Osteoblast (primary cell): ENCODE measurements at regions not wholly inside any gene's neighbourhood (a gene's known extent, or its start where the extent isn't known, plus 50 kb on each side); places are given as distances from the start of the nearest gene placed in this dataset.
A peak's percentile ranks its signal among the peaks of the same experiment; 100 is the strongest.

Source experiments
- DNase-seq: peaks from one replicate; pipeline ENCODE4 v3.0.0; 2011; ENCODE audit warnings: low spot score, mixed read lengths; ENCODE audit not compliant: insufficient read length; ENCODE audit errors: missing footprints
- H2AFZ ChIP-seq: 2 replicates; pipeline ENCODE4 v1.6.0; 2011; ENCODE audit warnings: mild to moderate bottlenecking, low read length
- H3K27ac ChIP-seq: 2 replicates; pipeline ENCODE4 v1.5.1; 2011; ENCODE audit warnings: mild to moderate bottlenecking, low read depth, low read length, moderate library complexity
- H3K27me3 ChIP-seq: 2 replicates; pipeline ENCODE4 v1.6.0; 2012; ENCODE audit warnings: mild to moderate bottlenecking, control low read depth, inconsistent platforms, low read length, moderate library complexity; ENCODE audit not compliant: insufficient read depth
- H3K36me3 ChIP-seq: 2 replicates; pipeline ENCODE4 v1.5.1; 2011; ENCODE audit warnings: mild to moderate bottlenecking, low read length, control low read depth, moderate library complexity; ENCODE audit not compliant: insufficient read depth
- H3K4me1 ChIP-seq: 2 replicates; pipeline ENCODE4 v1.5.1; 2011; ENCODE audit warnings: mild to moderate bottlenecking, low read length, control low read depth, moderate library complexity; ENCODE audit not compliant: insufficient read depth
- H3K4me2 ChIP-seq: 2 replicates; pipeline ENCODE4 v1.6.0; 2011; ENCODE audit warnings: mild to moderate bottlenecking, low read length; ENCODE audit not compliant: insufficient read depth
- H3K4me3 ChIP-seq: fragments of 200-600 bp; sonication (generic); 3 replicates; pipeline ENCODE4 v1.5.1; 2012; ENCODE audit warnings: mild to moderate bottlenecking, low read length, inconsistent platforms; ENCODE audit not compliant: insufficient read depth
- H3K79me2 ChIP-seq: 2 replicates; pipeline ENCODE4 v1.6.0; 2012; ENCODE audit warnings: mild to moderate bottlenecking, low read length, control low read depth, inconsistent platforms; ENCODE audit not compliant: insufficient read depth
- H3K9me3 ChIP-seq: 2 replicates; pipeline ENCODE4 v1.5.1; 2011; ENCODE audit warnings: low read depth, low read length, control low read depth
- H4K20me1 ChIP-seq: 2 replicates; pipeline ENCODE4 v1.6.0; 2012; ENCODE audit warnings: mild to moderate bottlenecking, low read length, control low read depth; ENCODE audit not compliant: insufficient read depth
- TF ChIP-seq, protein P1 (sequence below): IDR thresholded peaks from 2 replicates; pipeline ENCODE4 v1.5.1; 2011; ENCODE audit warnings: mild to moderate bottlenecking, low read depth, low read length, moderate library complexity; ENCODE audit errors: extremely low read depth

DNA sequence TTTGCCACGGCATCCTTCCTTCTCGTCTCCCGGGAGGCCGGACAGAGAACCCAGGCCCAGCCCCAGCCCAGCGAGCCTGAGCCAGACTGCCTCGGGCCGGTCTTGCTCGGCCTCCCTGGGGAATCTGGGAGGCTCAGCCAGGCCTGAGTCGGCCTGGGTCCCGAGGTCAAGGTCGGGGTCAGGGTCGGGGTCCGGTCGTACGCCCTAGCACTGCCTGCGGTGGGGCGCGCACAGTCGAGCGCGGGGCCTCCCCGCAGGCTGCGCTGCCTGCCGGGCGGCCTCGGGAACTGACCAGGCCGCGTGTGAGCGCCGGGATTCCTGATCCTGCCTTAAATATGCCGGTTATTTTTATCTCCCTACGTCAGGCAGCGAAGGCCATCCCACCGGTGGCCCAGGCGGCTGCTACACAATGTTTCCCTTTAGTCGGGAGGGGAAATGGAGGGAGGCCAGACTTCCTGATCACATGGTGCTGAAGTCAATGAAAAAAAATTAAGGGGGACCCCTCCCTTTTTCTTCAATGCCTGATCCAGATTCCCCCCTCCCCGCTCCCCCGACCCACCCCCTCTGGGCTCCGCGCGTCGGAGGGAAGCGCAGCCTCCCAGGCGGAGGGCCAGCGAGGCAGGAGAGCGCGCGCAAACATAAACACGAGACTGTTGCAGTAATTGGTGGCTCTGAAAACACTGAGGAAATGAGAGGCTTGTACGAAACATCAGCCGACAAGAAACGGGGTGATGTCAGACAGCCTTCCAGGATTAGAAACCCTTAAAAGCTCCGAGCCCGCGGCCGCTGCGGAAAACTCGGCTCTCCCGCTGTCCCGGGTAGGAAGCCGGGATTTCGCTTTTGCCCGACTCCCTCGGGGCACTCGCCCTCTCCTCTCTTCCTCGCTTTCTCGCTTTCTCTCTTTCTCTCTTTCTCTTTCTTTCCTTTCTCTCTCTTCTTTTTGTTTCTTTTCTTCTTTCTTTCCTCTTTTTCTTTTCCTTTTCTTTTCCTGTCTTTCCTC, 148.2 kb upstream of the KLF4 start:
- H2AFZ ChIP-seq = no peak overlapping the region
- peak overlapping the region; percentile 98 for H3K27ac ChIP-seq
- no peaks in the 10 kb centered on the region for H3K27me3 ChIP-seq
- H3K4me1 ChIP-seq = peaks cover 36% of the 10 kb centered on the region
- H3K79me2 ChIP-seq = no peaks in the 10 kb centered on the region
- H3K4me2 ChIP-seq = peak overlapping the region; percentile 95
- no peaks in the 10 kb centered on the region for H4K20me1 ChIP-seq
- H3K4me3 ChIP-seq = peak overlapping the region; percentile 71
- no peaks in the 10 kb centered on the region for H3K9me3 ChIP-seq
- TF ChIP-seq, protein P1, sequence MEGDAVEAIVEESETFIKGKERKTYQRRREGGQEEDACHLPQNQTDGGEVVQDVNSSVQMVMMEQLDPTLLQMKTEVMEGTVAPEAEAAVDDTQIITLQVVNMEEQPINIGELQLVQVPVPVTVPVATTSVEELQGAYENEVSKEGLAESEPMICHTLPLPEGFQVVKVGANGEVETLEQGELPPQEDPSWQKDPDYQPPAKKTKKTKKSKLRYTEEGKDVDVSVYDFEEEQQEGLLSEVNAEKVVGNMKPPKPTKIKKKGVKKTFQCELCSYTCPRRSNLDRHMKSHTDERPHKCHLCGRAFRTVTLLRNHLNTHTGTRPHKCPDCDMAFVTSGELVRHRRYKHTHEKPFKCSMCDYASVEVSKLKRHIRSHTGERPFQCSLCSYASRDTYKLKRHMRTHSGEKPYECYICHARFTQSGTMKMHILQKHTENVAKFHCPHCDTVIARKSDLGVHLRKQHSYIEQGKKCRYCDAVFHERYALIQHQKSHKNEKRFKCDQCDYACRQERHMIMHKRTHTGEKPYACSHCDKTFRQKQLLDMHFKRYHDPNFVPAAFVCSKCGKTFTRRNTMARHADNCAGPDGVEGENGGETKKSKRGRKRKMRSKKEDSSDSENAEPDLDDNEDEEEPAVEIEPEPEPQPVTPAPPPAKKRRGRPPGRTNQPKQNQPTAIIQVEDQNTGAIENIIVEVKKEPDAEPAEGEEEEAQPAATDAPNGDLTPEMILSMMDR = no peak
- DNase-seq = peak; percentile 98
- H3K36me3 ChIP-seq = no peaks in the 10 kb centered on the region

DNA sequence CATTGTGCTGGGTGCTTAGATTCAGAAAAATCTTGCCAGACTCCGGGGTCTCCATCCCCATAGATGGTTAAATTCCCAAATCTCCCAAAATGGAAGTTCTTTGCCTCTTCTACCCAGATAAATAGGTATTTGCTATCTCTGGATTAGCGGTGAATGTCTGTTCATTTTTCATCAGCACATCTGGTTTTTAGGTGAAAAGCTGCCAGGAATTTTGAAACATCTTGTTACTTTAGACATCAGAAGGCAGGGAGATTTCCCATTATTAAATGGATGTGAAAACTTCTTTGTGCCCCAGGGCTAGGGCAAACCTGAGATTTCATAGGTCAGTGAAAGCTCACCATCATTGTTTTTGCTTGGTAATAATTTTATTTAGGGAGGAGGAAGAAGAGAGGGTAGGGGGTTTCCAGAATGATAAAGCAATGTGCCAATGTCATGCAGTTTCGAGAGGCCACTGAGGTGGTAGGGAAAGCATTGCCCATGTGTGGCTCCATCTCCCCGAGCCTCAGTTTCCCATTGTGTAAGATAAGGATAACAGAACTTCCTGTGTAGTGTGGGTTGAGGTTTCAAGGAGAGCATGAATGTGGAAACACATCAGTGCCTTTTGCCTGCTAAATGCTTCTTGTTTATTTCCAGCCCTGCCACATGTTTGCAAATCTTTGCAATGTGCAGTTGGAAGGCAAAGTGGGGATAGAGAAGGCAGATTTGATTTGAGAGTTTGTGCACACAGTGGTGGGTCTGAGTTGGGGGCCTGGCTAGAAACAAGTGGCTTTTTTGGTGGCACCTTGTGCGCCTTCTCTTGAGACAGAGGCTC, 147.2 kb upstream of the KLF4 start:
- H2AFZ ChIP-seq = no peak overlapping the region

DNA sequence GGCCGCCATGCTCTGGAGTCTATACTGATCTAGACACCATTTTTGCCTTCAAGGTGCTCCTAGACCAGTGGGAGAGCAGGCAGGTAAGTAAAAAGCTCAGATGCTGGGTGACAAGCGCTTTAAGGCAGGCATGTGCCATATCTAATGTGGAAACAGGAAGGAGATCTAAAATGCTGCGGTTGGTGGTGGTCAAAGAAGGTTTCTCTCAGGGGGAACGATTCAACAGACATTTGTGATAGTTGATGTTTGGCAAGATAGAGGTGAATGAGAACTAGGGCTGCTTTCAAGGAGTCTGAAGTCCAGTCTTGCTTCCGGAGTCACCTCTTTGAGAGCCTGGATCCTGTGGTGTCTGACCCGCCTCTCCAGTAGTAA, 146.2 kb upstream of the KLF4 start:
- Histone ChIP-seq H3K79me2 (no peaks in the 10 kb centered on the region), H4K20me1 (no peaks in the 10 kb centered on the region), H3K36me3 (no peaks in the 10 kb centered on the region), H3K27me3 (no peaks in the 10 kb centered on the region), H2AFZ (no peak overlapping the region), H3K27ac (peak overlapping the region; percentile 98), H3K4me3 (no peak overlapping the region), H3K9me3 (no peaks in the 10 kb centered on the region), H3K4me1 (peaks cover 36% of the 10 kb centered on the region), H3K4me2 (no peak overlapping the region)
- DNase-seq = no peak
- TF ChIP-seq, protein P1 = no peak

More for the DNA sequence above, 147.2 kb upstream of the KLF4 start:
- H3K4me2 ChIP-seq = peak overlapping the region; percentile 95
- DNase-seq = peak; percentile 25
- no peaks in the 10 kb centered on the region for H3K9me3 ChIP-seq
- no peaks in the 10 kb centered on the region for H3K27me3 ChIP-seq
- peaks cover 36% of the 10 kb centered on the region for H3K4me1 ChIP-seq
- H3K4me3 ChIP-seq = no peak overlapping the region
- TF ChIP-seq, protein P1 = no peak
- H4K20me1 ChIP-seq = no peaks in the 10 kb centered on the region
- peak overlapping the region; percentile 98 for H3K27ac ChIP-seq
- no peaks in the 10 kb centered on the region for H3K36me3 ChIP-seq
- no peaks in the 10 kb centered on the region for H3K79me2 ChIP-seq
